Head of caudate nucleus (tissue), 42 donors: ENCODE measurements at regions not wholly inside any gene's neighbourhood (a gene's known extent, or its start where the extent isn't known, plus 50 kb on each side); places are given as distances from the start of the nearest gene placed in this dataset.

Experiments used
- DNase-seq, 42 donors: peaks; one replicate each; pipeline versions ENCODE4 v3.0.0 to v3.0.0-alpha.2; 2020 to 2021; ENCODE audit warnings: mixed read lengths in 7 of 42
- intact Hi-C: fragments of 100-400 bp; cut with DNase I; formaldehyde crosslinking; loops from one replicate; pipeline ENCODE4 v1.15.0; 2022

GRCh38 chr6:44530209-44530909, 142.9 kb downstream of the CDC5L start:
- peak in 1 of 42 donors; percentile 31 for DNase-seq
- intact Hi-C loops: no loop called here

DNA sequence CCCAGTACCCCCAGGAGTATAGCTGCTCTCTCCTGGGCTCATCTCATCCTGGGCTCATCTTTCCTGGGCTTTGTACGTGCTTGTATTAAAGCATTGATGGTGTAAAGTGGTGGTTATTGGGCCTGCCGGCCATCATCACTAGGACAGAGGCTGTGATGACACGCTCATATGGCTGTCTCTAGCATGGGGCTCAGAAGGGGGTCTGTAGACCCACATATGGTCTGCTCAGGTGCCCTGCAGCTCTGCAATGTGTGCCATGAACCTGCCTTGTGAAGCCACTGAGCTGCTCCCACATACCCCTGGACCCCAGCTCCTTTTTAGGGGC, 143.4 kb downstream of the CDC5L start:
- intact Hi-C loops: no loop called here
- DNase-seq: no peak

GRCh38 chr6:44531442-44532015, 144.0 kb downstream of the CDC5L start:
- intact Hi-C loops: no loop called here
- DNase-seq: peak in 31 of 42 donors; percentile 16 to 73 (median 45)

- no peak for DNase-seq
- intact Hi-C loops: no loop called here
Measured at GRCh38 chr6:44533421-44533820, 145.9 kb downstream of the CDC5L start.

- no peak for DNase-seq
- intact Hi-C loops: no loop called here
Measured at GRCh38 chr6:44534291-44534690, 146.8 kb downstream of the CDC5L start.

GRCh38 chr6:44535446-44535845, 147.9 kb downstream of the CDC5L start:
- DNase-seq: peak in 1 of 42 donors; percentile 5
- intact Hi-C loops: no loop called here

DNA sequence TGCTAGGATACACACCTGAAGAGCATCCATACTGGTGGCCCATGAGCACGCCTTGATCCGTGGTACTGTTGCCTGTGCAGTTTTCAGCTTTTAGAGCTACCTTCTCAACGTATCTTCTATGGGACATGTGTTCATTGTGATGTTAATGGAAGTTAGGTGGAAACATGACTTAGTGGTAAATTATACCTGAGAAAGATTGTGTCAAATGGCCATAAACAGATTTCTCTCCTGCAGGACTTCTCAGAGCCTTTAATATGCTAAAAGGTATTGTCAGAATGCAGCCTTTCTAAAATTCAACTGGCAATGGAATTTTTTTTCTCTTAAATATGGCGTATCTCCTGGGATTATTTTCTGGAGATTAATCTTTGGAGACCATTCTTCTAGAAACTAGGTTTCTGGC, 148.5 kb downstream of the CDC5L start:
- DNase-seq: no peak
- intact Hi-C loops: no loop called here

- peak in 2 of 42 donors; percentile 2 to 11 for DNase-seq
- intact Hi-C loops: no loop called here
Measured at GRCh38 chr6:44537306-44538049, 150.0 kb downstream of the CDC5L start.

GRCh38 chr6:44538131-44538806, 150.8 kb downstream of the CDC5L start:
- intact Hi-C loops: no loop called here
- peak in 2 of 42 donors; percentile 12 to 13 for DNase-seq

DNA sequence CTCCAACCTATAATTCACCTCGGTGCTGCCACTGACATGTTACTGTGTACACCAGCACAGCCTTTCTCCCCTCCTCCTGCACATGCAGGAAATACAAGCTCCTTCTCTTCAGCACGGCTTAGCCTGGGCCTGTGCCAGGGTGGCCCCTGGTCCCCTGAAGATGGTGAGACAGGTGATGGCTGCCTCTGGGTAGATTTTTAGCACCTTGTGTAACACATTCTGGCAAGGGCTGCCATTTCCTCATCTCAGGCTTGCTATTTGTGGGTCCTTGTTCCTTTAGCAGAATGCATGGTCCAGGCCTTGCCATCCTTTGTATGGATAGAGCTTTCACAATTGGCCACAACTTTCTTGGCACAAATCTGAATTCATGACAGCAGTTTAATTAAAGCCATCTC, 151.3 kb downstream of the CDC5L start:
- DNase-seq: peak in 3 of 42 donors; percentile 4 to 18 (median 13)
- intact Hi-C loops: no loop called here

GRCh38 chr6:44539701-44540355, 152.3 kb downstream of the CDC5L start:
- DNase-seq: peak in 3 of 42 donors; percentile 4 to 8 (median 4)

DNA sequence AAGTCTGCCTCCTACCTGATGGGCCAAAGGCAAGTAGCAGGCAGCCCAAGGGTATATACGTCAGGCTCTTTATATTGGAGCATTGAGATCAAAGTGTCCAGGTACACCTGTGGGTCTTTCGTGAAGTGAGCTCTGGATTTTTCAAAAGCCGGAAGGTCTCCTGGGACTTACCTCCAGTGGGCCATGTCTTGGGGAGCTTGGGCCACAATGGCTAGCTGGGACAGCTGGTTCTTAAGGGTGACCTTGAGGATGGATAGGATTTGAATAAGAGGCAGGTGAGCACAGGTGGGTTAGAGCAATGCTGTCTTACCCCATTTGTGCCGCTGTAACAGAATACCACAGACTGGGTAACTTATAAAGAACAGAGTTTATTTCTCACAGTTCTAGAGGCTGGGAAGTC, 153.4 kb downstream of the CDC5L start:
- peak in 3 of 42 donors; percentile 3 to 9 (median 8) for DNase-seq
- intact Hi-C loops: no loop called here

More at GRCh38 chr6:44539701-44540355, 152.3 kb downstream of the CDC5L start:
- intact Hi-C loops: no loop called here

DNA sequence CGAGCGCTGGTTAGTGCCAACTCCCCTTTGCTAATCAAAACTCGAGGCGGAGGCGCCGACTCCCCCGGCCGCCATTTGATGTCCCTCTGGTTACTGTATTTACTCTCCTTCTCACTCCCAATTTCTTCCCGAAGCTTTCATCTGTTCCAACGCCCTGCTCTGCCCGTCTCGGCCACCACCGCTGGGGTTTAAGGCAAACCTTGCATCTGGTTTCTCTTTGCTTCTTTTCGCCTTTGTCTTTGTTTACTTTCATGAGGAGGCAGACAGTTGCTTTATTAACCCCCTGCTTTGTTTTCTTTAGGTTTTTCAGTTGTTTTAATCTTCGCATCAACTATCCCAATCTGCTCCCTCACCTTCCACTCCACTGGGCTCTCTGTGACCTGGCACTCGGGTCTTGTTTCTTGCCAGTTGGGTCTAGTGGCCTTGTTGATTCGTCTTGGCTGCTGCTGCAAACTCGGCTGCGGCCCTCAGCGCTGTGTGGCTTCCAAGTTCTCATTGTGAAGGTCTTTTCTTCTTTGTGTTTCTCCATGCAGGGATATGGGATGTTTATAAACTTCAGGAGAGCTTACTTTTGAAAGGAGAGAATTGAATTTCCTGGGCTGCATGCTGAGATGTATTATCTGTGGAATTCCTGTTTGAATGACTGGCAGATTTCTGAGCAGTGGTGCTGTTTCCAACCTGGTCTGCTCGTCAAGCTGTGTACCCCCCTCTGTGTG, 155.1 kb downstream of the CDC5L start:
- intact Hi-C loops: no loop called here

GRCh38 chr6:44543664-44544063, 156.2 kb downstream of the CDC5L start:
- peak in 3 of 42 donors; percentile 4 to 13 (median 7) for DNase-seq

More for the DNA sequence above, 155.1 kb downstream of the CDC5L start:
- peak in 30 of 42 donors; percentile 14 to 75 (median 42) for DNase-seq

GRCh38 chr6:44545224-44545623, 157.7 kb downstream of the CDC5L start:
- intact Hi-C loops: no loop called here
- DNase-seq: no peak

More at GRCh38 chr6:44543664-44544063, 156.2 kb downstream of the CDC5L start:
- intact Hi-C loops: no loop called here

DNA sequence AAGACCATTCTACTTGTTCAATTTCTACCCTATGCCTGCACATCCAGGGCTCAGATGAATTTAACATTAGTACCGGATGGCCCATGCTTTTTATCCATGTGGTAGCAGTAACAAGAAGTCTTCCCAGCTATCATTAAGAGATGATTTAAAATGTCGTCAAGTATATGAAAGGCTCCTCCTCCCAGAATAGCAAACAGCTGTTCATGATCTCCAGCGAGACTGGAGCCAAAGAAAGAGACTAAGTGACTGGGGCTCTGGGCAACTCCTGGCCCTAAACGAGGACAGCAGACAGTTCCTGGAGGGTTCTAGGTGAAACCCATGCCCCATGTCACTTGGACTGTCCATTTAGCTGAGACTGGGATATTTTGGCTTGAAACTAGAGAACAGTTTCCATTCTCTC, 160.8 kb downstream of the CDC5L start:
- intact Hi-C loops: no loop called here
- DNase-seq: no peak

GRCh38 chr6:44549516-44549915, 162.0 kb downstream of the CDC5L start:
- intact Hi-C loops: no loop called here
- no peak for DNase-seq

DNA sequence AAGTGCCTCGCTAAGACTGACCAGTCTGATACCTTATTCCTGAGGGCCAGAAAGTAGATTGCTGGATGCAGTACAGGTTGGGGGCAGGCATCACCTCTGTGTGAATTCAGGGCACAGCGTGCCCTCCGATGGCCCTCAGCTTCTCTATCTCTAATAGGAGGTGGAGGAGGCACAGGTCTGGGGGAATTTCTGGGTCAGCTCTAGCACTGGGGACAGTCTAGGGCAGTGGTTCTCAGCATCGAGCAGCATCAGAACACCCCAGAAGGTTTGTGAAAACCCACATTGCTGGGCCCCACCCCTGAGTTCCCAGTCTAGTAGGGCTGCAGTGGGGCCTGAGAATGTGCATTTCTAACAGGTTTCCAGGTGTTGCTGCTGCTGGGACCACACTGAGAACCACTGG, 166.7 kb downstream of the CDC5L start:
- intact Hi-C loops: no loop called here

More for the DNA sequence above, 166.7 kb downstream of the CDC5L start:
- DNase-seq: no peak
